ENCODE measurements at regions not wholly inside any gene's neighbourhood (a gene's known extent, or its start where the extent isn't known, plus 50 kb on each side); places are given as distances from the start of the nearest gene placed in this dataset.
A peak's percentile ranks its signal among the peaks of the same experiment; 100 is the strongest.

DNA sequence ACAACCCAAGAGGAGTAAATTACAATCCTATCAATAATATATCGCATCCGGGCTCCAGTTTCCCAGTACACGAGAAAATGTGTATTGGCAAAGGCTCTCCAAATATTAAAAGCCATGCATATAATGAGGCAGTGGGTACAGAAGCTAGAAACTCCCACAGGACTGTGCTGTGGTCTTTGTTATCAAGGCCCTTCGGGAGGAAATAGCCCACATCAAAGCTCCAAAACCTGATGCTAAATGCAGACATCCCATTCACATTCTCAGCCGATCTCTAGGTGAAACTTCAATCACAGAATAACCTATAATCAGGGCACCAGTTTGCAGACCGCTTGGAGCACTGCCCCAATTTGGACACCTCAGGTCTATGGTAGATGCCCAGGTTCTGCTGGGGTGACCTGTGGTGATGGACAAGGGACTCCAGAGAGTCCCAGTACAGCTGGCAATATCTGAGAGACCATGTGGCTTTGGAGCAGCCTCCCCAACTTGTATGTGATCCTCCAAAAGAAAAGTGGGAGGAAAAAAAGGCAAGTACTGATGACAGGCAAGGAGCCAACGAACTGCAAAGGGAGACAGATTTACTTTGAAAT lies 148.8 kb upstream of the CAMK1G start:
- no peak overlapping the region for H3K4me3 ChIP-seq (ENCODE audit: low read depth, low read length)
- TF ChIP-seq, protein P1, sequence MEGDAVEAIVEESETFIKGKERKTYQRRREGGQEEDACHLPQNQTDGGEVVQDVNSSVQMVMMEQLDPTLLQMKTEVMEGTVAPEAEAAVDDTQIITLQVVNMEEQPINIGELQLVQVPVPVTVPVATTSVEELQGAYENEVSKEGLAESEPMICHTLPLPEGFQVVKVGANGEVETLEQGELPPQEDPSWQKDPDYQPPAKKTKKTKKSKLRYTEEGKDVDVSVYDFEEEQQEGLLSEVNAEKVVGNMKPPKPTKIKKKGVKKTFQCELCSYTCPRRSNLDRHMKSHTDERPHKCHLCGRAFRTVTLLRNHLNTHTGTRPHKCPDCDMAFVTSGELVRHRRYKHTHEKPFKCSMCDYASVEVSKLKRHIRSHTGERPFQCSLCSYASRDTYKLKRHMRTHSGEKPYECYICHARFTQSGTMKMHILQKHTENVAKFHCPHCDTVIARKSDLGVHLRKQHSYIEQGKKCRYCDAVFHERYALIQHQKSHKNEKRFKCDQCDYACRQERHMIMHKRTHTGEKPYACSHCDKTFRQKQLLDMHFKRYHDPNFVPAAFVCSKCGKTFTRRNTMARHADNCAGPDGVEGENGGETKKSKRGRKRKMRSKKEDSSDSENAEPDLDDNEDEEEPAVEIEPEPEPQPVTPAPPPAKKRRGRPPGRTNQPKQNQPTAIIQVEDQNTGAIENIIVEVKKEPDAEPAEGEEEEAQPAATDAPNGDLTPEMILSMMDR (conservative IDR thresholded peaks at IDR 0.05; ENCODE audit: low read depth, low read length): no peak
- DNase-seq (ENCODE audit: low read depth): no peak

DNA sequence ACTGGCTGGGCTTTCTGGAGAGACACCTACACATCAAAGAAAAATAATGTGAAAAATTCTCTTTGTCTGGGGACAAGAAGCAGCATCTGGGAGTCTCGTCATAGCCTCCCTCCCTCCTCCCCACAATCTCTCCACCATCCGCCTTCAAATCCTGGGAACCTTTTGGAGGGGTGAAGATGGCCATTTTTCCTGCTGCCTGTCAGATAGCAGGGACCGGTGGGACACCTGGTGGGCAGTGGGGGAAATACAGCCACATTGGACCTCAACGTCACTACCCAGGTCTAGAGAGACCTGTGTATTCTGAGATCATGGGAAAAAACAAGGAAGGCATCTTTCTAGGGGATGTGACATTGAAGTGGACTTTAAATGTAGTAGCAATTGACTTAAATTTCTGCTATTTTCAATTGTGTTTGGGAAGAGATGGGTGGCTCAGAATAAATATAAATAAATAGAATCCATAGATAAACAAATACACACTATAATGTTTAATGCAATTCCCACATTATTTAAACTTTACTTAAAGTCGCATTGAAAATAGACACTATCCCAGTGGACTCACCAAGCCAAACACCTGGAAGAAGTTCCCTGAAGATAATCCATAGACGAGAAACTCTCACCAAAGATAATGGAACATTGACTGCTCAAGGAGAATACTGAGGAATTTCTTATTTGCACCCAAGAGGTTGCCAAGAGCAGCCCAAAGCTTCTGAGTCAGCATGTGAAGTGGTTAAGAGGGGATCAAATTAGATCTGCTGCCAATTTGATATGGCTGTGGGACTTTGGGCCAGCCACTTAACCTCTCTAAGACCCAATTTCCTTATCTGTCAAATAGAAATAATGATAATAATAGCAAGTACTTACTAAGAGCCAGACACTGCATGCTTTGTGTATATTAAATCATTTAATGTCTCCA lies 147.6 kb upstream of the CAMK1G start:
- TF ChIP-seq, protein P1 (conservative IDR thresholded peaks at IDR 0.05; ENCODE audit: low read depth, low read length): peak; percentile 96

DNA sequence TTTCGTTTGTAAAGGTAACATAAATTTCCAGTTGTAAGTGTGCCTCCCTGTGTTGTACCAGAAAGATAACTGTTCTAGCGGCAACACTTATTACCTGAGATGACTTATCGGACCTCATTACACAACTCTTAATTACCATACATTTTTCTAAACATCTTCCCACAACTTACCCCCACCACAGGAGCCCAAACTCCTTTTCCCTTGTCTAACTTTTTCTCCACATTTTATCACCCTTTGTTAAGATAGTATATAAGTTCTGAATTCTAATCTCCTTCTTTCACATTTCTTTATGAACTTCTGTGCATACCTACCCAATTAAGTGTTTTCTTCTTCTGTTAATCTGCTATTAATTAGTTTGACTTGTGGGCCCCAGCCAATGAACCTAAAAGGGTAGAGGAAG lies 143.7 kb upstream of the CAMK1G start:
- no peak for DNase-seq (ENCODE audit: low read depth)
- no peak overlapping the region for H3K4me3 ChIP-seq (ENCODE audit: low read depth, low read length)
- TF ChIP-seq, protein P1 (conservative IDR thresholded peaks at IDR 0.05; ENCODE audit: low read depth, low read length): no peak

More for the DNA sequence above, 147.6 kb upstream of the CAMK1G start:
- DNase-seq (ENCODE audit: low read depth): no peak
- no peak overlapping the region for H3K4me3 ChIP-seq (ENCODE audit: low read depth, low read length)

DNA sequence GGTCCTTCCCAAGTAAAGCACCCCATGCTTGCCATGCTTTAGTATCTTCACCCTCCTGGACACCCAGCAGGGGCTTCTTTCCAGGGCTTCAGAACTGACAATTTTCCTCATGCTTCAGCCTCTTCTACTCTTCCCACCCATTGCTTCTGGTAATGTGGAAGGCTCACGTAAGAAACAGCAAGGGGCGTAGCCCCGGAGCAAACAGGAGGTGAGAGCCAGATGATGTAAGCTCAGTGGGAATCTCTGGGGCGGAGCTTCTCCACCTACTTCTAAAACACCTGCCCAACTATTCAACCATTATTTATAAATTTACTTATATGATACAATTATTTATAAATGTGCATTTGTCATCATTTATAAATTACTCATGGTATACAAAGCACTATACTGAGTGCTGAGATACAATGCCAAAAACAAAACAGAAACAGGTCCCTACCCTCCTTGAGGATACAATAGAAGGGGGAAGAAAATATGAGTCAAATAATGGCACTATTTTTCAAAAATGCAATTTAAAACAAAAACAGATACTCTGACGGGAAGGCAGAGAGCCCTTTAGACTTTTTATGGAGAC lies 140.1 kb upstream of the CAMK1G start:
- H3K4me3 ChIP-seq (ENCODE audit: low read depth, low read length): no peak overlapping the region
- DNase-seq (ENCODE audit: low read depth): no peak
- TF ChIP-seq, protein P1 (conservative IDR thresholded peaks at IDR 0.05; ENCODE audit: low read depth, low read length): no peak

DNA sequence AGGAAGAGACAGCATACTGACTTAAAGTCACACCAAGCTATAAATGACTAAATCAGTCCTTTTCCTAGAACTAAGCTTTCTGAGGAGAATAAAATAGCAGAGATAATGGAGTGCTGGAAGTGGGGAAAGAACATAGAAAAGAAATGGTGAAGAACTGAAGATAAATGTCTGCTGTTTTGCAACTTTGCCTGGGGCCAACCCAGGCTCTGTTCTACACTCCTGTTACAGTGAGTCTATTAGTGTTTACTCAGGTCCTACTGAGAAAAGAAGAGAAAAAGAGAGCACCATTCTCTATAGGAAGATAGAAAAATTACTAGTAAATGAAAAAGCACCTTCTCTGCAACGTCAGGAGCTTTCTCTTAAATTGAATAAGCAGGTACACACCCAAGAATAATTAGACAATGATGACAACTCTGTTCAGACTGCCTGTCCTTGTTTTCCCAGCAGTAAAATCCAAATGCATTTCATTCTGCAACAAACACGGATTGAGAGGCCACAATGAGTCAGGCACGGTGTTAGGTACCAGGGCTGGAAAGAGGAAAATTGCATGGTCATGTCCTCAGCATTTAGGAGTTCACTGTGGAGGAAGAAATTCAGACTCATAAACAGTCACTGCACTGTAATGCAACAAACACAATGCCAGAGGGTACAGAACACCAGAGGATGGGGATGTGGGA lies 139.4 kb upstream of the CAMK1G start:
- no peak overlapping the region for H3K4me3 ChIP-seq (ENCODE audit: low read depth, low read length)
- DNase-seq (ENCODE audit: low read depth): no peak
- TF ChIP-seq, protein P1 (conservative IDR thresholded peaks at IDR 0.05; ENCODE audit: low read depth, low read length): no peak

DNA sequence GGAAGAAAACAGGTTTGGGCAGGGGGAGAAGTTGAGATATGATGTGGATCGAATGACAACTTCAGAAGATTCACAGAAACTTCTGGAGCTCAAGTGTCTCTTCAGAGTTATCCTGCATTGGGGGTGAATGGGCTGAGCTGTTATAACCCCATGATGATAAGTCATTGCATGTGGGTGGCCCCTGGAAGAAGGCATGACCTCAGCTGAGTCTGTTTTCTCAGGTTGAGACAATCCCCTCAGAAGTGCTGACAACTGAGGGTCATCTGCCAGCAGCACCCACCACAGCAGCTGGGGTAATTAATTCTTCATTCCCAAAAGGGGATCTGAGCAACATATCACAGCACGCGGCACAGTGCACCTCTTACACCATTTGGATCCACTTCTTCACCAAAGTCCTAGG lies 138.6 kb upstream of the CAMK1G start:
- no peak overlapping the region for H3K4me3 ChIP-seq (ENCODE audit: low read depth, low read length)
- no peak for DNase-seq (ENCODE audit: low read depth)
- TF ChIP-seq, protein P1 (conservative IDR thresholded peaks at IDR 0.05; ENCODE audit: low read depth, low read length): no peak
